NCI-H82 treated with DMSO at 0.1 percent for 48 hours (cell line): ENCODE measurements at regions not wholly inside any gene's neighbourhood (a gene's known extent, or its start where the extent isn't known, plus 50 kb on each side); places are given as distances from the start of the nearest gene placed in this dataset.

Experiments used
- DNase-seq: peaks from one replicate; lab custom pipeline; 2025; ENCODE audit not compliant: unreplicated experiment; lab: John Stamatoyannopoulos, UW

GRCh38 chr4:14726877-14727361 is 275.4 kb upstream of the CPEB2 start:
- no peak for DNase-seq

- DNase-seq, result peak; percentile 45
Observed at GRCh38 chr4:14729282-14730000, 272.8 kb upstream of the CPEB2 start.

- DNase-seq, result no peak
Observed at GRCh38 chr4:14742054-14742453, 260.2 kb upstream of the CPEB2 start.

GRCh38 chr4:14743172-14743571 is 259.1 kb upstream of the CPEB2 start:
- no peak for DNase-seq

- DNase-seq, result no peak
Observed at GRCh38 chr4:14743601-14744000, 258.7 kb upstream of the CPEB2 start.

- DNase-seq, result no peak
Observed at GRCh38 chr4:14744346-14744745, 257.9 kb upstream of the CPEB2 start.

GRCh38 chr4:14749910-14750309 is 252.4 kb upstream of the CPEB2 start:
- peak; percentile 49 for DNase-seq

- no peak for DNase-seq
Observed at GRCh38 chr4:14752341-14753046, 249.8 kb upstream of the CPEB2 start.

GRCh38 chr4:14767142-14767541 is 235.1 kb upstream of the CPEB2 start:
- no peak for DNase-seq

- no peak for DNase-seq
Observed at GRCh38 chr4:14768449-14768848, 233.8 kb upstream of the CPEB2 start.

GRCh38 chr4:14769993-14770392 is 232.3 kb upstream of the CPEB2 start:
- no peak for DNase-seq

GRCh38 chr4:14771094-14771493 is 231.2 kb upstream of the CPEB2 start:
- no peak for DNase-seq

- DNase-seq, result no peak
Observed at GRCh38 chr4:14771504-14772175, 230.6 kb upstream of the CPEB2 start.

GRCh38 chr4:14772388-14772787 is 229.9 kb upstream of the CPEB2 start:
- no peak for DNase-seq

- DNase-seq, result no peak
Observed at GRCh38 chr4:14783011-14783877, 219.0 kb upstream of the CPEB2 start.

- no peak for DNase-seq
Observed at GRCh38 chr4:14787221-14787620, 215.1 kb upstream of the CPEB2 start.

- no peak for DNase-seq
Observed at GRCh38 chr4:14787894-14788293, 214.4 kb upstream of the CPEB2 start.

GRCh38 chr4:14790494-14790893 is 211.8 kb upstream of the CPEB2 start:
- no peak for DNase-seq

GRCh38 chr4:14792702-14793227 is 209.5 kb upstream of the CPEB2 start:
- DNase-seq, result no peak

GRCh38 chr4:14800977-14801376 is 201.3 kb upstream of the CPEB2 start:
- no peak for DNase-seq

GRCh38 chr4:14802596-14802995 is 199.7 kb upstream of the CPEB2 start:
- no peak for DNase-seq
